Activated naive CD4-positive, alpha-beta T cell treated with anti-CD3 and anti-CD28 coated beads, Interleukin-2, amount 50 U/mL, for 24 hours (primary cell): ENCODE measurements at regions not wholly inside any gene's neighbourhood (a gene's known extent, or its start where the extent isn't known, plus 50 kb on each side); places are given as distances from the start of the nearest gene placed in this dataset.
A peak's percentile ranks its signal among the peaks of the same experiment; 100 is the strongest.
"Not testable (repeated sequence)": the region's sequence is repeated elsewhere in the genome, so short reads cannot be mapped to it uniquely, and the experiment has no call there.

Experiments used
- H3K27ac Mint-ChIP-seq: one replicate; pipeline ENCODE4 v1.8.0; 2021; ENCODE audit warnings: mild to moderate bottlenecking, mixed read lengths
- H3K27me3 Mint-ChIP-seq: one replicate; pipeline ENCODE4 v1.8.0; 2021; ENCODE audit warnings: mixed read lengths
- H3K36me3 Mint-ChIP-seq: one replicate; pipeline ENCODE4 v1.8.0; 2021; ENCODE audit warnings: mixed read lengths
- H3K4me1 Mint-ChIP-seq: one replicate; pipeline ENCODE4 v1.8.0; 2021; ENCODE audit warnings: mixed read lengths
- H3K4me3 Mint-ChIP-seq: one replicate; pipeline ENCODE4 v1.8.0; 2021; ENCODE audit warnings: mild to moderate bottlenecking, mixed read lengths
- H3K9me3 Mint-ChIP-seq: one replicate; pipeline ENCODE4 v1.8.0; 2021; ENCODE audit warnings: mixed read lengths

DNA sequence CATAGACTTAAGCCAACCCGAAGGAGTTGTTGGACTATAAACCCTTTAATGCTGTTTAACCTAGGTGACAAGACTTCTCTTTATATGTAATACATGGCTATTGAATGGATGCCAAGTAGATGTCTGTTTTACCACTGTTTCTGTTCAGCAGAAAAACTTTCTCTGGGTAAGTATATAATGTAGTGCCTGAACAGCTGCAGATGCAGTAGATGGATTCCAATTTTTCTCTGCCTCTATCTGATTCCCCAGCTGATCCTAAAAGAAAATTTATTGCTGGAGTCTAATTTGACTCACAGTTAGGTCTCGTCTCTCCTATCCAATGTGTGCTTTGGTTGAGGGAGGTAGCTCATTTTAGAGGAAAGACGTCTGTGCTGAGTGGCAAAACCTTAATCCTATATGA, 256.5 kb upstream of the CBLB start:
- no peaks in the 10 kb centered on the region for H3K9me3 Mint-ChIP-seq
- H3K4me3 Mint-ChIP-seq, result no peak overlapping the region
- peaks cover 18% of the 10 kb centered on the region for H3K4me1 Mint-ChIP-seq
- H3K27ac Mint-ChIP-seq, result no peak overlapping the region
- no peaks in the 10 kb centered on the region for H3K36me3 Mint-ChIP-seq
- H3K27me3 Mint-ChIP-seq, result no peaks in the 10 kb centered on the region

DNA sequence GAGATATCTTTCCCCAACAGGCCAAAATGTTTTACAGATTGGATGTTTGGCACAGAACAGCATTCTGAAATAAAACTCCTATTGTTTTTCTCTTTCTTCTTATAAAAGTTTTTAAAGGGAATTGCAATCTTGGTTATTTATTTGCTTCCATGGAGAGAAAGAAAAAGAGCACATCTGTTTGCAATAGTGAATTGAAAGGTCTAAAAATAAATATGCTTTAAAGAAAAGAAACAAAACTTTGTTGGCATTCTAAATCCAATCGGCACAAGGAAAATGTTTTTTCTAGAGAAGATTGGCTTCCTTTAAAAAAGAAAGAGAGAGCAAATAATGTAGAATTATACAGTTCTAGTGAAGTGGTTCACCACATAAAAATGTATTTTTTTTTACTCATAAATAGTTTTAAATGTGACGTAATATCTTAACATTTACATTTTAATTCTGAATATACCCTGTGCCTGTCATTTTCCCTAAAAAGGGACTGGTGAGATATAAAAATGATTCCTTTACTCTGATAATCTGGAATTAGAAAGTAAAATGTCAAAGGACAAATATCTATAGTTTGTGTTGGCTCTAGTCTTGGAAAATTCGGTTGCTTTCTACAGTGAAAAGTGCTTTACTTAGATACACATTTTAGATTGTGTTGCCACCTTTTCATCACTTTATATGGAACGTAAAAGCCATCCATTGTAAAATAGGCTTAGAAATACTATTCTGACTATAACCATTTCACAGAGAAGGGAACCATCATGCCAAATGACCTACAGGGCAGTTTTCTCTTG, 257.4 kb upstream of the CBLB start:
- Mint-ChIP-seq H3K4me3 (no peak overlapping the region), H3K36me3 (no peaks in the 10 kb centered on the region), H3K27ac (no peak overlapping the region), H3K27me3 (no peaks in the 10 kb centered on the region), H3K4me1 (peaks cover 21% of the 10 kb centered on the region), H3K9me3 (no peaks in the 10 kb centered on the region)

DNA sequence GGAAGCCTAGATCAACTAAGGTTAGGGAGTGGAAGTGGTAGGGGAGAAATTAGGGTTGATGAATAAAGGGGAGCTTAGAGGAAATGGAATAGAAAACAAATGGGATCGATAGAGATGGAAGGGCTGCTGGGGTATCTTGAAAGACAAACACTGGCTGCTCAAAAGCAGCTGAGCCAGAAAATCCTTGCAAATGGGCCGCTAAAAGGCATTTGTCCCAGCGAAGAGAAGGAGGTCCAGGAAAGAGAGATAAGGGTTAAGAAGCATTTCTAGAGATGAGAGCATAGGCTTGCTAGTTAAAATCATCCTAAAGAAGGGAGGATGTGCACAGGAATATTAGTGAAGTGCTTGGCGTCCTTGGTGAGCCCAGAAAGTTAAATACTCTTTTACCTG, 258.0 kb upstream of the CBLB start:
- Mint-ChIP-seq H3K27me3 (no peaks in the 10 kb centered on the region), H3K9me3 (no peaks in the 10 kb centered on the region), H3K4me3 (no peak overlapping the region), H3K27ac (no peak overlapping the region), H3K4me1 (peaks cover 19% of the 10 kb centered on the region), H3K36me3 (no peaks in the 10 kb centered on the region)

DNA sequence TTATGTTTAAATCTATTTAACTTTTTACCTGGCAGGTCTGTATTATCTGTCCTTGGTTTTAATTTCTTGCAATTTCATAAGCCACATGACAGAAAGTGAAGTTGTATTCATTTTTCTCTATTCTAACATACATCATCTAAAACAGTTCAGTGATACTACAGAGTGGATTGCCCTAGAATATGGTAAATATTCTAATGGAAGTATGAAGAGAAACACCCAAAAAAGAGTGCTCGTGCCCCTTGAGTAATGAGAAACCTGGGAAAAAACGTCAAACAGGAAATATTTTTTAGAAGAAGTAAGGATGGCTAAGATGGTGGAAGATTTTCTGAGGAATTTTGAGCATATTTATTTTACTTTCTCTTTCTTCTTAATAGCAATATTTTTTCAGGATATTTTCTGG, 261.1 kb upstream of the CBLB start:
- H3K36me3 Mint-ChIP-seq, result no peaks in the 10 kb centered on the region
- H3K9me3 Mint-ChIP-seq, result no peaks in the 10 kb centered on the region
- peaks cover 16% of the 10 kb centered on the region for H3K4me1 Mint-ChIP-seq
- no peaks in the 10 kb centered on the region for H3K27me3 Mint-ChIP-seq
- no peak overlapping the region for H3K4me3 Mint-ChIP-seq
- peak overlapping the region; percentile 60 for H3K27ac Mint-ChIP-seq

DNA sequence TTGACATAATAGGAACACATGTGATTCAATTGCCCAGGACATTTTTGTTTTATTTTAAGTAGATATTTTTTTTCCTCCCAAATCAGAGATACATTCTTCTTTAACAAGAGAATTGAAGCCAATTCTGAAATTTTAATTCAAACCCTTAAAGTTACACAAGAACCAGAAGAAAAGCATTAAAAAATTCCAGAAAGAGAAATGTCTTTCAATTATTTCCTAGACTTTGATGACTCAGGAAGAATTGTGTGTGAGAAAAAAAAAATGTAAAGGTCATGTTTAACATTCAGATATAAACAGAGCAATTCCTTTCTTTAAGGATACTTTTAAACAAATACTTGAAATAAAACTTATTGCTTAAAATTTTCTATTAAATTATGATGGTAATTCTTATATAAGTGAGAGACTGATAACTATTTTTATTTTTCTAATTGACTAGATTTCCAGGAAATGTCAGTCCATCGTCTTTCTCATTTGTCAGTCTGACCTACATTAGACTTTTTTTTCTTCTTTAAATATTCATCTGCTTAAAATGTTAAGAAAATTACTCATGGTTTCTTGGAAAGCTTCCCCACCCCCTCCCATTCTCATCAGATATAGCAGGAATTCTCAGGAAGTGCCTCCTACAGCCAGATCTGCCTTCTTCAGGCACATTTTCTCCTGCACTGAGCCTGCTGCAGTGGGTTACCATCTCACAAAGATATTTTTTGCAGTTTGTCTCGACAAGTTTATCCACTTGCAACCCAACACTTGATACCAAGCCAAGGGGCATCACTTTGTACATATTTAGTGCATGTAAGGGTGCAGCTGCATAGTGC, 261.8 kb upstream of the CBLB start:
- Mint-ChIP-seq H3K27me3 (no peaks in the 10 kb centered on the region), H3K9me3 (no peaks in the 10 kb centered on the region), H3K4me3 (peak overlapping the region; percentile 16), H3K36me3 (no peaks in the 10 kb centered on the region), H3K4me1 (peaks cover 16% of the 10 kb centered on the region), H3K27ac (peak overlapping the region; percentile 60)

DNA sequence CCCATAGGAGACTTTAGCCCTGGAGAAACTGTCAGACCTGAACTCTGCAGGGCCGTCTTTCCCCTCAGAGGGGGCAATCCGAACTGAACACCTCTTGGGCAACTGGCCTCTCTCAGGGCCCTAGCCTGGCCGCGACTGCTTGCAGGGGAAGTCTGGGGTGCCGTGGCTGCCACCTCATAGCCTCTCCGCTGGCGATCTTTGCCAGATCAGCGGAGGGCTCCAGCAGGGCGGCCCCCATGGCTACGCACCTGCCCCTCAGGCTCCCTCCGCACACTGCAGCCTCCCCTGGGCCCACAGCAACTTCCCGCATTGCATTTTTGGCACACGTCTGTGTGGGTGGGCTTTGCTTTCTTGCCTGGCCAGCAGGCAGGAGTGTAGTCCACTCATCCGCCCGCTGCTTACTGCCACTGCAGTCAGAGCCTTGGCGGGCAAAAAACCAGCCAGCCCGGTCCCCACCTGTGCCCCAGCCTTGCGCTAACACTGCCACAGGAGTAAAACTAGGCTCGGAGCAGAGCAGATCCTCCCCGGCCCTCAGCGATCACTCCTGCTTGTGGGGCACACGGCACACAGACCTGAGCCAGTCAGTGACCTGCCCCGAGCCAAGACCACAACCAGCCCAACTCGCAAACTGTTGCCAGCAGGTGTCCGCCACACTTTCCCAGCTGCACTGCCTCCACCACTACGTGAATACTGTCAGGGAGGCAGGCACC, 266.8 kb upstream of the CBLB start:
- H3K36me3 Mint-ChIP-seq, result no peaks in the 10 kb centered on the region
- H3K4me3 Mint-ChIP-seq, result no peak overlapping the region
- H3K4me1 Mint-ChIP-seq, result peaks cover 18% of the 10 kb centered on the region
- no peaks in the 10 kb centered on the region for H3K9me3 Mint-ChIP-seq
- H3K27ac Mint-ChIP-seq, result no peak overlapping the region
- no peaks in the 10 kb centered on the region for H3K27me3 Mint-ChIP-seq

DNA sequence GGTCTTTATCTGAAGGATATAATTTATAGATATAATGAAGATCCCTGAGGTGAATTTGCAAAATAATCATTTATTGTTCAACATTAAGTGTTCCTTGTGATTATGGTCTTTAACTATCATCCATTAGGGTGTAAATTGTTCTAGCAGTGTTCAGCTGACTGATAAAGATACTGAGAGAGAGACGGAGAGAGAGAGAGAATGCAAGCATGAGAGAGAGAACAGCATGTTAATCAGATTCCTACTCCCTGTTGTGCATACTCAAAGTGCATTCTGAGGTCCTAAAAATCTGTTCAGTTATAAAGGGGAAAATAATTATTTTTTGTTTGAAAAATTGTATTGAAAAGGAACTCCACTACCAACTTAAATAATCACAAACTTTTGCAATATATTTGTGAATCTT, 271.0 kb upstream of the CBLB start:
- Mint-ChIP-seq H3K9me3 (no peaks in the 10 kb centered on the region), H3K4me3 (no peak overlapping the region), H3K27me3 (no peaks in the 10 kb centered on the region)

DNA sequence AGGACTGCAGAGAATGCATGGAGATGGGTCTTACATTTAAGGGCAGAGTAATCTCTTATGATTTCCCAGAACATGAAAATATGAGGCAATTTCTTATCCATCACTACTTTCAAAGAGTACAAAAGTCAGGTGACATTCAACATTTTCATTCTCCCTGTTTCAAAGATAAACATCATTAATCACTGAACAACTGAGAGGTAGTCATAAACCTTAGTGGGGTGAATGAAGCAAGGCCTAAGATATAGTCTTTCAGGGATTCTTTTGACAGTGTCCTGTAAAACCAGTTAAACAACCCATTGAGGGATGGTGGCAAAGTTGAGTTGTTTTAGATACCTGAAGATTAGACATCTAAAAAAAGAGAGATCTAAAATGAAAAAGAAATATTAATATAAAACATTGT, 271.6 kb upstream of the CBLB start:
- Mint-ChIP-seq H3K4me3 (no peak overlapping the region), H3K9me3 (no peaks in the 10 kb centered on the region), H3K27ac (no peak overlapping the region), H3K27me3 (no peaks in the 10 kb centered on the region), H3K36me3 (no peaks in the 10 kb centered on the region), H3K4me1 (peaks cover 24% of the 10 kb centered on the region)

More for the DNA sequence above, 271.0 kb upstream of the CBLB start:
- Mint-ChIP-seq H3K27ac (no peak overlapping the region), H3K4me1 (peaks cover 24% of the 10 kb centered on the region), H3K36me3 (no peaks in the 10 kb centered on the region)

DNA sequence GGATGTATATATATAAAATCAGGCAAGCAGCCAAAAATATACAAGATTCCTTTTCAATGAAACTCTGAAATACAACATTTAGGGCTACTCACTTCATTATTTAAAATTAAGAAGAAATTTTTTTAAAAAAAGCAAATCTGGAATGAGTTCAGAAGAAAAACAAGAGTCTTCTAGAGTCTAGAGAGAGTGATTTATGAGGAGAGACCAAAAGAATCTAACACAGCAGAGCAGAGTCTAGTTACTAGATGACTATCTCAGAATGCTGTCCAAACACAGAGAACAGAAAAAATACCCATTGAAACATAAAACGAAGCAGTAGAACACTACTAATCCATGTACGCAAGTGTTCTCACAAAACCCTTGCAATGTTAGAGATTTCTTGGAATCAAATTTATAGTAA, 275.2 kb upstream of the CBLB start:
- Mint-ChIP-seq H3K9me3 (no peaks in the 10 kb centered on the region), H3K27ac (no peak overlapping the region), H3K4me3 (no peak overlapping the region), H3K36me3 (peaks cover 3% of the 10 kb centered on the region), H3K4me1 (peaks cover 20% of the 10 kb centered on the region), H3K27me3 (no peaks in the 10 kb centered on the region)

DNA sequence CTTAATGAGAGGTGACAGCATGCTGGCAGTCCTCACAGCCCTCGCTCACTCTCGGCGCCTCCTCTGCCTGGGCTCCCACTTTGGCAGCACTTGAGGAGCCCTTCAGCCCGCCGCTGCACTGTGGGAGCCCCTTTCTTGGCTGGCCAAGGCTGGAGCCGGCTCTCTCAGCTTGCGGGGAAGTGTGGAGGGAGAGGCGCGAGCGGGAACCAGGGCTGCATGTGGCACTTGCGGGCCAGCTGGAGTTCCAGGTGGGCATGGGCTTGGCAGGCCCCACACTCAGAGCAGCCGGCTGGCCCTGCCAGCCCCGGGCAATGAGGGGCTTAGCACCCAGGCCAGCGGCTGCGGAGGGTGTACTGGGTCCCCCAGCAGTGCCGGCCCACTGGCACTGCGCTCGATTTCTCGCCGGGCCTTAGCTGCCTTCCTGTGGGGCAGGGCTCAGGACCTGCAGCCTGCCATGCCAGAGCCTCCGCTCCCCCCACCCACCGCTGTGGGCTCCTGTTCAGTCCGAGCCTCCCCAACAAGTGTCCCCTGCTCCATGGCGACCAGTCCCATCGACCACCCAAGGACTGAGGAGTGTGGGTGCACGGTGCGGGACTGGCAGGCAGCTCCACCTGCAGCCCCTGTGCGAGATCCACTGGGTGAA, 279.7 kb upstream of the CBLB start:
- H3K27ac Mint-ChIP-seq, H3K4me1 Mint-ChIP-seq, H3K9me3 Mint-ChIP-seq, H3K36me3 Mint-ChIP-seq, H3K4me3 Mint-ChIP-seq, H3K27me3 Mint-ChIP-seq: not testable (repeated sequence)

DNA sequence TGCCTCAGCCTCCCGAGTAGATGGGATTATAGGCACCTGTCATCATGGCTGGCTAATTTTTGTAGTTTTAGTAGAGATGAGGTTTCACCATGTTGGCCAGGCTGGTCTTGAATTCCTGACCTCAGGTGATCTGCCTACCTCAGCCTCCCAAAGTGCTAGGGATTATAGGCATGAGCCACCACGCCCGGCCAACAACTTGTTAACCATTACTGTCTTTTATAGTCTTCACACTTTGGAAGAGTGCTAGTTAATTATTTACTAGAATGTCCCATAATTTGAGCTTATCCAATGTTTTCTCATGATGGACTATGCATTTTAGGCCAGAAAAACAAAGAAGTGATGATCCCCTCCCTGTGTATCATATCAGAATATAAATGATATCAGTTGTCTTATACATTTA, 288.6 kb upstream of the CBLB start:
- H3K36me3 Mint-ChIP-seq, result no peaks in the 10 kb centered on the region
- H3K27ac Mint-ChIP-seq, result no peak overlapping the region
- H3K4me3 Mint-ChIP-seq, result no peak overlapping the region
- no peaks in the 10 kb centered on the region for H3K27me3 Mint-ChIP-seq
- H3K4me1 Mint-ChIP-seq, result no peaks in the 10 kb centered on the region
- no peaks in the 10 kb centered on the region for H3K9me3 Mint-ChIP-seq

DNA sequence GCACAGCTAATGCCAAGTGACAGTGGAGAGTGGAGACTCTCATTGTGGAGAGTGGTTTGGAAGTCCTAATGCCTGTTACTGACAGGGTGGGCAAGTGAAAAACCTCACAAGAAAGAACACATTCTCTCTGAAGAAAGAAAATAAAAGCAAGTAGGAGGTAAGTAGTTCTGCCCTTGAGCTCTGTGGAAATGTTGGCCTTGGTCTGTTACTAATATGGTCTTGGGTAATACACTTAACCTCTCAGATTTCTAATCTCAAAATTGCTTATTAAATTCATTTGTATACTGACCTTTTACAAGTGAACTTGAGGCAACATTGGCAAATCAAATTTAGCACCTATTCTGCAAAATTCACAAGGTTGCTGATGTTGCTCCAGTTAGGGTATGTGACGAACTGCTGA, 291.6 kb upstream of the CBLB start:
- no peaks in the 10 kb centered on the region for H3K4me1 Mint-ChIP-seq
- H3K9me3 Mint-ChIP-seq, result peaks cover 5% of the 10 kb centered on the region
- H3K36me3 Mint-ChIP-seq, result peaks cover 2% of the 10 kb centered on the region
- H3K4me3 Mint-ChIP-seq, result no peak overlapping the region
- H3K27me3 Mint-ChIP-seq, result no peaks in the 10 kb centered on the region
- H3K27ac Mint-ChIP-seq, result no peak overlapping the region

DNA sequence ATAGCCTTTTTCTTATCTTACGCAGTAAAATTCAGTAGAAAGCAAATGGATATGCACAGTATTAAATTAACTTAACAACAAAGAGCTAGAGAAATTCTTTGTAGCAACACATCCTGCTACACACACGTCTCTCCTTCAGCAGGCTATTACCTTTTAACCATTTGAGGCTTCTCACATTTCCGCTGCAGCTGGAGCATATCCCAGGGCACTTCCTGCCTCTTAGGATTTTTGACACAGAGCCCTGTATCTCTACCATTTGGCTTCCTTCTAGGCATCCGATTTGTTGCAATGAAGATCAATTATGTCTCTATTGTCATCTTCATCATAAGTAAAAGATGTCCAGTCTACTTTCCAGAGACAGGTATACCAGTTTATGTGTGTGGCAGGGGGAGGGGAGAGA, 292.4 kb upstream of the CBLB start:
- Mint-ChIP-seq H3K27me3 (no peaks in the 10 kb centered on the region), H3K4me1 (no peaks in the 10 kb centered on the region), H3K36me3 (peaks cover 2% of the 10 kb centered on the region), H3K27ac (no peak overlapping the region), H3K4me3 (no peak overlapping the region), H3K9me3 (peaks cover 5% of the 10 kb centered on the region)

DNA sequence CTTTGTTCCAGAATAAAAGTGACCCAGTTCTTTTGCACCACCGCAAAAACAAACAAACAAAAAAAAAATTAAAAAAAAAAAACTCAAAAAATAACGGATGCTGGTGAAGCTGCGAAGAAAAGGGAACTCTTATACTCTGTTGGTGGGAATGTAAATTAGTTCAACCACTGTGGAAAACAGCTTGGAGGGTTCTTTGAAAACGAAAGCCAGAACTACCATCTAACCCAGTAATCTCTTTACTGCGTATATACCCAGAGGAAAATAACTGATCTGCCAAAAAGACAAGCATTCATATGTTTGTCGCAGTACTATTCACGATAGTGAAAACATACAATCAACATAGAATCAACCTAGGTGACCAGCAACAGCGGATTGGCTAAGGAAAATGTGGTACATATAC, 298.9 kb upstream of the CBLB start:
- H3K9me3 Mint-ChIP-seq, result peaks cover 5% of the 10 kb centered on the region
- H3K27ac Mint-ChIP-seq, result no peak overlapping the region
- peaks cover under 1% of the 10 kb centered on the region for H3K36me3 Mint-ChIP-seq
- peaks cover 30% of the 10 kb centered on the region for H3K4me1 Mint-ChIP-seq
- no peak overlapping the region for H3K4me3 Mint-ChIP-seq
- no peaks in the 10 kb centered on the region for H3K27me3 Mint-ChIP-seq

DNA sequence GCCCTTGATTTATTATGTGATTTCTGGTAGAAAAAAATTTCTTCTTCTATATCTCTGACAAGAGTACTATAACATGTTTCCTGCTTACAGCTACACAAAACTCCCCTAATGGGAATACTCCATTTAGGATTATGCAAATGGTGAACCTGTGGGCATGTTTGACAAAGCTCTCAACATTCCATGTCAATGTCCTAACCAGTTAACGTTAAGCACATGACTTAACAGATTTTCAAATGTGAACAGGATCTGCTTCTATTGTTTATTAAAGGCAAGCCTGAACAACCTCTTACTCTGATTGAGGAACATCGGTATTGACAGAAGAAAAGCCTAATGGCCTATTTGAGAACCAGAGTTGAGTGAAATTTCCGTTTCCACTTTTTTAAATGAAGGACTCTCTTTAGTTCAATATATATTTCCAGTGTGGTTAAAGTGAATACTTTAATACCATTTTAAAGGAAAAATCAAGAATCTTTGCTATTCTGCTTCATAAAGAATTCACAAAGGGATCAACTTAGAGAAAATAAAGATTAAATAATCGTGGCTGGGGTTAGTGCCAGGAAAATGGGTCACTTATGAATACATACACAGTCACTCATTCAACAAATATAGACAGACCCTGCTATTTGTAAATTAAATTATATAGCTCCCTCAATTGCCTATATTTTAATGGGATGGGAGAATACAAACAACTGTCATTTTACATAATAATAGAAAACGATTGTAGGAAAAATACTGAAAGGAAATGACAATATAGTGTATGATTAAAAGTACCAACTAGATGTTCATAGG, 300.3 kb upstream of the CBLB start:
- Mint-ChIP-seq H3K9me3 (no peaks in the 10 kb centered on the region), H3K36me3 (no peaks in the 10 kb centered on the region), H3K4me3 (no peak overlapping the region), H3K4me1 (peaks cover 43% of the 10 kb centered on the region), H3K27ac (no peak overlapping the region), H3K27me3 (no peaks in the 10 kb centered on the region)
